ENCODE measurements at regions not wholly inside any gene's neighbourhood (a gene's known extent, or its start where the extent isn't known, plus 50 kb on each side); places are given as distances from the start of the nearest gene placed in this dataset.

DNA sequence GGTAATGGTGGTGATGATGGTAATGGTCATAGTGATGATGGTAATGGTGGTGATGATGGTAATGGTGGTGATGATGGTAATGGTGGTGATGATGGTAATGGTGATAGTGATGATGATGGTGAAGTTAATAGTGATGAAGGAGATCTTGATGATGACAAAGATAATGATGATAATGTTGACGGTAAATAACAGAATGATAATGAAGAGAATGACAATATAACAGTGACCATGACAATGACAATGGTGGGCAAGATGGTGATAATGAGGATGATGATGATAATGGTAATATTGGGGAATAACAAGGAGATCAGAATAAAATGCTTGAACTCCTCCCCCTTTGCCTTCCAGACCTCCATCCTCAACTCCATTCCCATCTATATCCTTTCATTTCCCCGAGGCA lies 233.3 kb upstream of the SFSWAP start:
- TF ChIP-seq CTCF (IDR thresholded peaks at IDR 0.05; ENCODE audit: low read depth, low read length) (no peak), POLR2A (IDR thresholded peaks at IDR 0.05; ENCODE audit: extremely low read depth, insufficient read length) (no peak)

All from NB4 (cell line).